ENCODE measurements at regions not wholly inside any gene's neighbourhood (a gene's known extent, or its start where the extent isn't known, plus 50 kb on each side); places are given as distances from the start of the nearest gene placed in this dataset.

DNA sequence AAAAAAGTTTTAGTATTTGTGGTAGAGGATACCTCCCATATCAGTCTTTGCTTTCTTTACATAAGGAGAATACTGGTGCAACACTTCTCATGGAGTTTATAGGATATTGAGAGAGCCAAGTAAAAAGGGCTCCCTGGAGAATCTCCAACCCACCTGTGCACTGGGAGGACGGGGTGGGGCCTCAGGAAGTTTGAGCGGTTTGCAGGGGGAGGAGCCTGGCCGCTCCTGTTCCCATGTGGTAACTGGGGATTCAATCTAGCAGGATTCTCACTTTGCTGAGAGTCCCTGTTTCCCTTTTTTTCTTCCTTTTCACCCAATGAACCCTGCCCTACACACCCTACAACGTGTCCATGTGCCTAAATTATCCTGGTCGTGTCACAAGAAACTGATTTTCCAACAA is 82.8 kb downstream of the APTX start:
- Mint-ChIP-seq H3K27me3 (peaks cover 3% of the 10 kb centered on the region), H3K27ac (no peak overlapping the region), H3K36me3 (ENCODE audit: low read depth) (no peaks in the 10 kb centered on the region), H3K9me3 (no peaks in the 10 kb centered on the region), H3K4me3 (no peak overlapping the region), H3K4me1 (no peaks in the 10 kb centered on the region)
- DNase-seq = no peak
- intact Hi-C loops (cut with micrococcal nuclease) = no loop called here
